ENCODE measurements at regions not wholly inside any gene's neighbourhood (a gene's known extent, or its start where the extent isn't known, plus 50 kb on each side); places are given as distances from the start of the nearest gene placed in this dataset.

DNA sequence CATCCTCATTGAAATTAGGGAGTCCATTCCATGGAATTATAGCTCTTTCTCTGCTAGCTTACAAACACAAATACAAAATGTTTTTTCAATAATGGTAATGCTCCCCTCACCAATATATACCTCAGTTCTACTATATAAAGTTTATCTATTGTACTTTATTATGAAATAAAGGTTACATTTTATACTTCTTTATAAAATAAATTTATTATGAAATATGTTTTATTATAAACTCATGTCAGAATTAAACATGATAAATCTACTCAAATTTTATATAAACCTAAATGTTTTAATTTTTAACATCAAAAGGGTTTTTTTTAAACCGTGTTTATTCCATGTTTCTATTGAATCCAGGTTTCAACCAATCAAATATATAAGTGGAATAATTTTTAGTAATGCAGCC is 646.1 kb upstream of the PCDH20 start (continued):
- TF ChIP-seq, protein P1, sequence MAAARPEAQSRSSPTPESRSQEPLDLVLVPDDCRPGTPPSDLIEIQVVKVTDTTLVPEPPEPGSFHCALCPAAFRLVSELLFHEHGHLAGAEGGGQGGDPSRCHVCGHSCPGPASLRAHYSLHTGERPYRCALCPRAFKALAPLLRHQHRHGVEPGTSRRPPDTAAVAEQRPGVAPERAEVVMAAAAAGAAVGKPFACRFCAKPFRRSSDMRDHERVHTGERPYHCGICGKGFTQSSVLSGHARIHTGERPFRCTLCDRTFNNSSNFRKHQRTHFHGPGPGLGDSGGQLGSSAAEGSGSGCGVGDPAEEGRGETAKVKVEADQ (CRISPR knock-in tag; IDR thresholded peaks at IDR 0.05; ENCODE audit: borderline replicate concordance), result no peak
- TF ChIP-seq ZNF331 (CRISPR knock-in tag; IDR thresholded peaks at IDR 0.05) (no peak), HOXA5 (CRISPR knock-in tag; IDR thresholded peaks at IDR 0.05) (no peak), ZNF256 (CRISPR knock-in tag; conservative IDR thresholded peaks at IDR 0.05) (no peak)
- TF ChIP-seq, protein P2, sequence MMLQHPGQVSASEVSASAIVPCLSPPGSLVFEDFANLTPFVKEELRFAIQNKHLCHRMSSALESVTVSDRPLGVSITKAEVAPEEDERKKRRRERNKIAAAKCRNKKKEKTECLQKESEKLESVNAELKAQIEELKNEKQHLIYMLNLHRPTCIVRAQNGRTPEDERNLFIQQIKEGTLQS (CRISPR knock-in tag; IDR thresholded peaks at IDR 0.05), result no peak

DNA sequence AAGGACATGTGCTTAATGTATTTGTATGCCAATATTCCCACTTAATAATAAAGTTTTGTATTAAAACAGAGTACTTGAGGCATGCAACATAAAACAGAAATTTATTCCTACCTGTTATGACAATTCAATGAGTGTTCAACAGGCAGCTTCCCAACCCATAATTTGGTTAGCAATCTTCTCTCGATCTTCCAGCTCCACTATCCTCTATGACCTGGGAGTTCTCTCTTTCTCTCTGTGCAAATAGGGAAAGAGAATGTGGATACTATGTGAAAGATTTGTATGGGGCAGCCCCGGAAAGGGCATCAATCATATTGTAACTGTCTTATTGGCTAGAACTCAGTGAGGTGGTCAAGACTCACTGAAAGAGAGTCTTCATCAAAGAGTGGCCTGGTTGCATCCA is 644.9 kb upstream of the PCDH20 start:
- H3K9me3 ChIP-seq (ENCODE audit: low read length), result no peaks in the 10 kb centered on the region
- intact Hi-C loops (cut with micrococcal nuclease; ENCODE audit: unreplicated experiment), result no loop called here
- DNase-seq (ENCODE audit: low spot score) (no peak), FAIRE-seq (no peak), ATAC-seq (no peak)
- TF ChIP-seq ZNF709 (CRISPR knock-in tag; IDR thresholded peaks at IDR 0.05), result no peak
- TF ChIP-seq, protein P3, sequence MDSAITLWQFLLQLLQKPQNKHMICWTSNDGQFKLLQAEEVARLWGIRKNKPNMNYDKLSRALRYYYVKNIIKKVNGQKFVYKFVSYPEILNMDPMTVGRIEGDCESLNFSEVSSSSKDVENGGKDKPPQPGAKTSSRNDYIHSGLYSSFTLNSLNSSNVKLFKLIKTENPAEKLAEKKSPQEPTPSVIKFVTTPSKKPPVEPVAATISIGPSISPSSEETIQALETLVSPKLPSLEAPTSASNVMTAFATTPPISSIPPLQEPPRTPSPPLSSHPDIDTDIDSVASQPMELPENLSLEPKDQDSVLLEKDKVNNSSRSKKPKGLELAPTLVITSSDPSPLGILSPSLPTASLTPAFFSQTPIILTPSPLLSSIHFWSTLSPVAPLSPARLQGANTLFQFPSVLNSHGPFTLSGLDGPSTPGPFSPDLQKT (CRISPR knock-in tag; IDR thresholded peaks at IDR 0.05; ENCODE audit: borderline replicate concordance), result no peak
- TF ChIP-seq, protein P4, sequence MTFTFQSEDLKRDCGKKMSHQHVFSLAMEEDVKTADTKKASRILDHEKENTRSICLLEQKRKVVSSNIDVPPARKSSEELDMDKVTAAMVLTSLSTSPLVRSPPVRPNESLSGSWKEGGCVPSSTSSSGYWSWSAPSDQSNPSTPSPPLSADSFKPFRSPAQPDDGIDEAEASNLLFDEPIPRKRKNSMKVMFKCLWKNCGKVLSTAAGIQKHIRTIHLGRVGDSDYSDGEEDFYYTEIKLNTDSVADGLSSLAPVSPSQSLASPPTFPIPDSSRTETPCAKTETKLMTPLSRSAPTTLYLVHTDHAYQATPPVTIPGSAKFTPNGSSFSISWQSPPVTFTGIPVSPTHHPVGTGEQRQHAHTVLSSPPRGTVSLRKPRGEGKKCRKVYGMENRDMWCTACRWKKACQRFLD (CRISPR knock-in tag; IDR thresholded peaks at IDR 0.05; ENCODE audit: borderline replicate concordance), result no peak
- TF ChIP-seq, protein P5, sequence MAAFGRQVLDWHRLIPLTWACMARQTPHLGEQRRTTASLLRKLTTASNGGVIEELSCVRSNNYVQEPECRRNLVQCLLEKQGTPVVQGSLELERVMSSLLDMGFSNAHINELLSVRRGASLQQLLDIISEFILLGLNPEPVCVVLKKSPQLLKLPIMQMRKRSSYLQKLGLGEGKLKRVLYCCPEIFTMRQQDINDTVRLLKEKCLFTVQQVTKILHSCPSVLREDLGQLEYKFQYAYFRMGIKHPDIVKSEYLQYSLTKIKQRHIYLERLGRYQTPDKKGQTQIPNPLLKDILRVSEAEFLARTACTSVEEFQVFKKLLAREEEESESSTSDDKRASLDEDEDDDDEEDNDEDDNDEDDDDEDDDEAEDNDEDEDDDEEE (CRISPR knock-in tag; IDR thresholded peaks at IDR 0.05), result no peak
- TF ChIP-seq, protein P6, sequence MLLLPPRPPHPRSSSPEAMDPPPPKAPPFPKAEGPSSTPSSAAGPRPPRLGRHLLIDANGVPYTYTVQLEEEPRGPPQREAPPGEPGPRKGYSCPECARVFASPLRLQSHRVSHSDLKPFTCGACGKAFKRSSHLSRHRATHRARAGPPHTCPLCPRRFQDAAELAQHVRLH (CRISPR knock-in tag; IDR thresholded peaks at IDR 0.05; ENCODE audit: borderline replicate concordance, low read depth), result no peak
- no peak for TF ChIP-seq NKX3-1 (CRISPR knock-in tag; IDR thresholded peaks at IDR 0.05)
- TF ChIP-seq ZNF790 (CRISPR knock-in tag; IDR thresholded peaks at IDR 0.05; ENCODE audit: borderline replicate concordance), result no peak
- H3K79me2 ChIP-seq (ENCODE audit: insufficient read depth, low read length), result no peaks in the 10 kb centered on the region
- H3K4me2 ChIP-seq (ENCODE audit: low read depth, low read length), result no peak overlapping the region
- no peak overlapping the region for H3K27ac ChIP-seq (ENCODE audit: extremely low read length, insufficient read depth, low read length)
- no TSS peak for BruUV-seq (replicated peaks)
- H4K20me1 ChIP-seq (ENCODE audit: insufficient read depth, low read length), result no peaks in the 10 kb centered on the region
- 2% methylated on average over 2 of the region's 2 CpGs for WGBS (ENCODE audit: low lambda C conversion rate)
- no peaks in the 10 kb centered on the region for H3K27me3 ChIP-seq (ENCODE audit: control insufficient read depth in 1 of 2, insufficient read depth in 2 of 2, low read length in 2 of 2)
- no peaks in the 10 kb centered on the region for H3K36me3 ChIP-seq (replicated peaks in 1 of 2; ENCODE audit: control insufficient read depth in 1 of 2, insufficient read depth in 2 of 2, low read length in 2 of 2)
- H3K9ac ChIP-seq (ENCODE audit: insufficient read depth, low read depth, low read length), result no peak overlapping the region
- H3K4me3 ChIP-seq (replicated peaks in 1 of 3; ENCODE audit: insufficient read depth in 1 of 3, low read depth in 2 of 3, low read length in 3 of 3), result no peak overlapping the region
- ChIA-PET POLR2A (no interaction called here), CTCF (ENCODE audit: low intra/inter-chr PET ratio, low total read pairs) (no interaction called here)
- in situ Hi-C loops (cut with HindIII; ENCODE audit: extremely low pct_ligation_motif_present, low pct_unique_long_range_greater_than_20kb), result no loop called here
- no peaks in the 10 kb centered on the region for H3K4me1 ChIP-seq (ENCODE audit: insufficient read depth, low read length)
- H2AFZ ChIP-seq (ENCODE audit: low read length), result no peak overlapping the region
